Embryonic facial prominence (tissue), 1 donor: ENCODE measurements at regions not wholly inside any gene's neighbourhood (a gene's known extent, or its start where the extent isn't known, plus 50 kb on each side); places are given as distances from the start of the nearest gene placed in this dataset.

Experiments
- DNase-seq: peaks from one replicate; pipeline ENCODE4 v3.0.0-alpha.2; 2016; ENCODE audit errors: extremely low spot score

GRCh38 chr5:2993771-2994170 is 242.3 kb upstream of the IRX2 start:
- DNase-seq: no peak

- no peak for DNase-seq
These were observed 241.8 kb upstream of the IRX2 start for GRCh38 chr5:2993301-2993700.

GRCh38 chr5:2992806-2993205 is 241.3 kb upstream of the IRX2 start:
- DNase-seq: no peak

- no peak for DNase-seq
These were observed 240.4 kb upstream of the IRX2 start for GRCh38 chr5:2991884-2992283.

- no peak for DNase-seq
These were observed 238.0 kb upstream of the IRX2 start for GRCh38 chr5:2989517-2989916.

GRCh38 chr5:2986301-2986700 is 234.8 kb upstream of the IRX2 start:
- no peak for DNase-seq

GRCh38 chr5:2985718-2986117 is 234.2 kb upstream of the IRX2 start:
- DNase-seq: no peak

GRCh38 chr5:2983583-2984300 is 232.3 kb upstream of the IRX2 start:
- no peak for DNase-seq

GRCh38 chr5:2981652-2982051 is 230.2 kb upstream of the IRX2 start:
- DNase-seq: no peak

GRCh38 chr5:2981035-2981434 is 229.6 kb upstream of the IRX2 start:
- DNase-seq: no peak

GRCh38 chr5:2960294-2960693 is 208.8 kb upstream of the IRX2 start:
- DNase-seq: no peak

GRCh38 chr5:2958976-2959375 is 207.5 kb upstream of the IRX2 start:
- no peak for DNase-seq

GRCh38 chr5:2948875-2949274 is 197.4 kb upstream of the IRX2 start:
- DNase-seq: no peak

- DNase-seq: no peak
These were observed 194.8 kb upstream of the IRX2 start for GRCh38 chr5:2946315-2946714.

- no peak for DNase-seq
These were observed 184.9 kb upstream of the IRX2 start for GRCh38 chr5:2936413-2936812.

GRCh38 chr5:2929779-2930178 is 178.3 kb upstream of the IRX2 start:
- no peak for DNase-seq

GRCh38 chr5:2921651-2922050 is 170.2 kb upstream of the IRX2 start:
- no peak for DNase-seq

GRCh38 chr5:2921176-2921575 is 169.7 kb upstream of the IRX2 start:
- no peak for DNase-seq

- no peak for DNase-seq
These were observed 168.8 kb upstream of the IRX2 start for GRCh38 chr5:2920312-2920711.

- no peak for DNase-seq
These were observed 168.0 kb upstream of the IRX2 start for GRCh38 chr5:2919310-2920018.

- DNase-seq: no peak
These were observed 166.0 kb upstream of the IRX2 start for GRCh38 chr5:2917524-2917923.

- no peak for DNase-seq
These were observed 165.6 kb upstream of the IRX2 start for GRCh38 chr5:2917093-2917492.

- DNase-seq: no peak
These were observed 164.7 kb upstream of the IRX2 start for GRCh38 chr5:2916076-2916682.
